HEK293T (cell line): ENCODE measurements at regions not wholly inside any gene's neighbourhood (a gene's known extent, or its start where the extent isn't known, plus 50 kb on each side); places are given as distances from the start of the nearest gene placed in this dataset.

Experiments
- BHLHE40 ChIP-seq: fragments of 450-650 bp; IDR thresholded peaks from 2 replicates; pipeline ENCODE4 v1.6.1; 2016; ENCODE audit warnings: mild to moderate bottlenecking, moderate library complexity, borderline replicate concordance
- ELF4 ChIP-seq: fragments of 450-650 bp; IDR thresholded peaks from 2 replicates; pipeline ENCODE4 v1.6.1; 2017; ENCODE audit warnings: antibody characterized with exemption
- FOXA1 ChIP-seq: fragments of 450-650 bp; IDR thresholded peaks from 2 replicates; pipeline ENCODE4 v1.6.1; 2016; ENCODE audit warnings: mild to moderate bottlenecking
- FOXK2 ChIP-seq: fragments of 450-650 bp; IDR thresholded peaks from 2 replicates; pipeline ENCODE4 v1.6.1; 2016; ENCODE audit warnings: mild to moderate bottlenecking
- SP1 ChIP-seq: fragments of 450-650 bp; IDR thresholded peaks from 2 replicates; pipeline ENCODE4 v1.6.1; 2017
- SUZ12 ChIP-seq: fragments of 450-650 bp; IDR thresholded peaks from 2 replicates; pipeline ENCODE4 v1.6.1; 2016; ENCODE audit warnings: mild to moderate bottlenecking
- TARDBP ChIP-seq: fragments of 450-650 bp; IDR thresholded peaks from 2 replicates; pipeline ENCODE4 v1.6.1; 2016
- ZNF384 ChIP-seq: fragments of 450-650 bp; IDR thresholded peaks from 2 replicates; pipeline ENCODE4 v1.6.1; 2016
- TF ChIP-seq, protein P1 (sequence below): fragments of 450-650 bp; IDR thresholded peaks from 2 replicates; pipeline ENCODE4 v1.6.1; 2016

DNA sequence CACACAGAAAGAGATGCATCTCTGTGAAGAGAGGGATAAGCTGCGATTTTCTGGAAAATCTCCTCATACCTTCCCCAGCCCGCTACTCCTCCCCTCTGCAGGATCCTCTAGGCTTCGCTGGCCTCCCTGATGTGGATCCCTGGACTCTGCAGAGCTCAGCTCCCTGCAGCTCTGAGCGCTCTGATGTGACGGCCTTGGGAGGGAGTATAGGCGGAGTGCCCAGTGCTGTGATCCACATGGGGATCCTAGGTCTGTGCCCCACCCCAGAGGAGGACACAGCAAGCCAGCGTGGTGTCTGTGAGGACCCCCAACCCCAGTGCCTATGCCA lies 111.0 kb downstream of the GYPC start:
- no peak for TF ChIP-seq SP1
- no peak for TF ChIP-seq SUZ12
- TF ChIP-seq FOXK2: no peak
- TF ChIP-seq FOXA1: no peak
- TF ChIP-seq ELF4: no peak
- TF ChIP-seq TARDBP: no peak
- no peak for TF ChIP-seq BHLHE40
- no peak for TF ChIP-seq ZNF384
- TF ChIP-seq, protein P1, sequence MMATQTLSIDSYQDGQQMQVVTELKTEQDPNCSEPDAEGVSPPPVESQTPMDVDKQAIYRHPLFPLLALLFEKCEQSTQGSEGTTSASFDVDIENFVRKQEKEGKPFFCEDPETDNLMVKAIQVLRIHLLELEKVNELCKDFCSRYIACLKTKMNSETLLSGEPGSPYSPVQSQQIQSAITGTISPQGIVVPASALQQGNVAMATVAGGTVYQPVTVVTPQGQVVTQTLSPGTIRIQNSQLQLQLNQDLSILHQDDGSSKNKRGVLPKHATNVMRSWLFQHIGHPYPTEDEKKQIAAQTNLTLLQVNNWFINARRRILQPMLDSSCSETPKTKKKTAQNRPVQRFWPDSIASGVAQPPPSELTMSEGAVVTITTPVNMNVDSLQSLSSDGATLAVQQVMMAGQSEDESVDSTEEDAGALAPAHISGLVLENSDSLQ: no peak
